HepG2 (cell line): ENCODE measurements at regions not wholly inside any gene's neighbourhood (a gene's known extent, or its start where the extent isn't known, plus 50 kb on each side); places are given as distances from the start of the nearest gene placed in this dataset.

Experiments used
- IKZF5 ChIP-seq: IDR thresholded peaks from 2 replicates; pipeline ENCODE4 v1.6.1; 2018; ENCODE audit warnings: missing genetic modification reagents, mild to moderate bottlenecking, missing compliant biosample characterization
- TRIM22 ChIP-seq: fragments of 450-650 bp; IDR thresholded peaks from 2 replicates; pipeline ENCODE4 v1.6.1; 2017
- ZSCAN21 ChIP-seq: sonication (generic); formaldehyde crosslinking; IDR thresholded peaks from 2 replicates; pipeline ENCODE4 v1.8.0; 2022; ENCODE audit warnings: mild to moderate bottlenecking, missing genetic modification reagents, moderate library complexity, borderline replicate concordance
- TF ChIP-seq, protein P1 (sequence below), 2 experiments: IDR thresholded peaks; 2 replicates each; pipeline ENCODE4 v1.6.1; 2011 to 2012; ENCODE audit warnings: low read length in 2 of 2, borderline replicate concordance in 1 of 2, low read depth in 1 of 2, mild to moderate bottlenecking in 1 of 2, moderate library complexity in 1 of 2
- TF ChIP-seq, protein P2 (sequence below): sonication (generic); formaldehyde crosslinking; IDR thresholded peaks from 2 replicates; pipeline ENCODE4 v1.5.1; 2020; ENCODE audit warnings: missing genetic modification reagents, mild to moderate bottlenecking, borderline replicate concordance

- no peak for TF ChIP-seq IKZF5 (CRISPR knock-in tag)
- no peak for TF ChIP-seq TRIM22
- TF ChIP-seq, protein P1, sequence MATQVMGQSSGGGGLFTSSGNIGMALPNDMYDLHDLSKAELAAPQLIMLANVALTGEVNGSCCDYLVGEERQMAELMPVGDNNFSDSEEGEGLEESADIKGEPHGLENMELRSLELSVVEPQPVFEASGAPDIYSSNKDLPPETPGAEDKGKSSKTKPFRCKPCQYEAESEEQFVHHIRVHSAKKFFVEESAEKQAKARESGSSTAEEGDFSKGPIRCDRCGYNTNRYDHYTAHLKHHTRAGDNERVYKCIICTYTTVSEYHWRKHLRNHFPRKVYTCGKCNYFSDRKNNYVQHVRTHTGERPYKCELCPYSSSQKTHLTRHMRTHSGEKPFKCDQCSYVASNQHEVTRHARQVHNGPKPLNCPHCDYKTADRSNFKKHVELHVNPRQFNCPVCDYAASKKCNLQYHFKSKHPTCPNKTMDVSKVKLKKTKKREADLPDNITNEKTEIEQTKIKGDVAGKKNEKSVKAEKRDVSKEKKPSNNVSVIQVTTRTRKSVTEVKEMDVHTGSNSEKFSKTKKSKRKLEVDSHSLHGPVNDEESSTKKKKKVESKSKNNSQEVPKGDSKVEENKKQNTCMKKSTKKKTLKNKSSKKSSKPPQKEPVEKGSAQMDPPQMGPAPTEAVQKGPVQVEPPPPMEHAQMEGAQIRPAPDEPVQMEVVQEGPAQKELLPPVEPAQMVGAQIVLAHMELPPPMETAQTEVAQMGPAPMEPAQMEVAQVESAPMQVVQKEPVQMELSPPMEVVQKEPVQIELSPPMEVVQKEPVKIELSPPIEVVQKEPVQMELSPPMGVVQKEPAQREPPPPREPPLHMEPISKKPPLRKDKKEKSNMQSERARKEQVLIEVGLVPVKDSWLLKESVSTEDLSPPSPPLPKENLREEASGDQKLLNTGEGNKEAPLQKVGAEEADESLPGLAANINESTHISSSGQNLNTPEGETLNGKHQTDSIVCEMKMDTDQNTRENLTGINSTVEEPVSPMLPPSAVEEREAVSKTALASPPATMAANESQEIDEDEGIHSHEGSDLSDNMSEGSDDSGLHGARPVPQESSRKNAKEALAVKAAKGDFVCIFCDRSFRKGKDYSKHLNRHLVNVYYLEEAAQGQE (IDR thresholded peaks at IDR 0.05; ENCODE audit: borderline replicate concordance in 1 of 2, low read depth in 1 of 2, low read length in 2 of 2) = no peak
- TF ChIP-seq ZSCAN21 (CRISPR knock-in tag) = no peak
- TF ChIP-seq, protein P2, sequence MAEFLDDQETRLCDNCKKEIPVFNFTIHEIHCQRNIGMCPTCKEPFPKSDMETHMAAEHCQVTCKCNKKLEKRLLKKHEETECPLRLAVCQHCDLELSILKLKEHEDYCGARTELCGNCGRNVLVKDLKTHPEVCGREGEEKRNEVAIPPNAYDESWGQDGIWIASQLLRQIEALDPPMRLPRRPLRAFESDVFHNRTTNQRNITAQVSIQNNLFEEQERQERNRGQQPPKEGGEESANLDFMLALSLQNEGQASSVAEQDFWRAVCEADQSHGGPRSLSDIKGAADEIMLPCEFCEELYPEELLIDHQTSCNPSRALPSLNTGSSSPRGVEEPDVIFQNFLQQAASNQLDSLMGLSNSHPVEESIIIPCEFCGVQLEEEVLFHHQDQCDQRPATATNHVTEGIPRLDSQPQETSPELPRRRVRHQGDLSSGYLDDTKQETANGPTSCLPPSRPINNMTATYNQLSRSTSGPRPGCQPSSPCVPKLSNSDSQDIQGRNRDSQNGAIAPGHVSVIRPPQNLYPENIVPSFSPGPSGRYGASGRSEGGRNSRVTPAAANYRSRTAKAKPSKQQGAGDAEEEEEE (CRISPR knock-in tag) = no peak
Measured at GRCh38 chr11:32508780-32509179, 73.4 kb upstream of the WT1 start (continued).
